HG02678 (cell line): ENCODE measurements at regions not wholly inside any gene's neighbourhood (a gene's known extent, or its start where the extent isn't known, plus 50 kb on each side); places are given as distances from the start of the nearest gene placed in this dataset.

Experiments
- ATAC-seq: cut with Tn5 transposase; IDR thresholded peaks from one replicate; pipeline ENCODE4 v1.9.1; 2021; ENCODE audit warnings: mild to moderate bottlenecking, moderate library complexity; ENCODE audit not compliant: unreplicated experiment

DNA sequence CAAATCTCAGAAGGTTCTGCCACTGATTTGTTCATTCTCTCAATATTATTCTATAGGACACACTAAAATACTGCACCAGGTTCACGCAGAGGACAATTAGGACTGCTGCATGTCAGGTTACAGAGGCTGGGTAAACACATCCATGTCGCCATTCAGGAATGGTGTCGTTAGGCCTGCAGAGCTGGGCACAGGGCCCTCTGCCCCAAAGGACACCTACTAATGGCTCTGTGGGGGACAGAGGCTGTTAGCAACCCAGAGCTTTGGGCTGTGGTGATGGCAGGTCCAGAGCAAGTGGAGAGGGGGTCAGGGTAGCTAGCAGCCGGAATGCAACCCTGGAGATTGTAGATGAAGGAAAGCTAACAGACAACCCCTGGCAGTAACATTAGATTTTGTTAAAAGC, 115.9 kb downstream of the TTC32 start:
- no peak for ATAC-seq

DNA sequence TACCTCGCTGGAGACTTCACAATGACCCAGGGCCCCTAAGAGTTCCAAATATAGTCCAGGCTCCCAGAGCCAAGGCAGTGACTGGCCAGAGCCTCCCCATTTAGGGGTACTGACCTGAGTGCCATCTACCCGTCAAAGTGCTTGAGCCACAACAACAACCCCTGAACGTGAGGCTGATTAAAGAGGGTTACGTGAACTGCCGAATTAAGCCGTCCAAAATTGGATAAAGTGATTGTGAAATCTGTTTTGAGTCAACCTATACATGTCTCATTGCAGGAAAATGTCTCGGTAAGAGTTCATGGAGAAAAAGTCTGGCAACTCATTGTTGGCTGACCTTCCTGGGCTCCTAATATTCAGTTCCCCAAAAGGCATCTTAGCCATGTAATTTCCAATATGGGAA, 116.3 kb downstream of the TTC32 start:
- ATAC-seq = no peak

DNA sequence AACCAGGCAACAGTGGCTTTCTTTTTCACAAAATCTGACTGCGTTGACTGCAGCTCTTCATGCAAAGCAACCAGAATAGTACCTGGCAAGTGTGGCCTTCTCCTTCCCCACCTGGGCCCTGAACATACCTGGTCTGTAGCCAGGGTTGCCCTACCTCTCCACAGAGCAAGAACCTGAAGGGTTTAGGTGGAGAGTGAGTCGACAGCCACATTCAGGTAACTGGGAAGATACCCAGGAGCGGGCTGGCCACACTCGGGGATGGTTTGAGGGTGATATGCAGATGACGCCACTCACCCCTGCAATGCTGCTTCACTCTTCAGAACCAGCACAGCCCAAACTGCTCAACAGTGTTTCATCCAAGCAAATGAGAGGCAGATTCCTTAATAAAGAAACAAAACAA, 117.3 kb downstream of the TTC32 start:
- ATAC-seq = no peak

DNA sequence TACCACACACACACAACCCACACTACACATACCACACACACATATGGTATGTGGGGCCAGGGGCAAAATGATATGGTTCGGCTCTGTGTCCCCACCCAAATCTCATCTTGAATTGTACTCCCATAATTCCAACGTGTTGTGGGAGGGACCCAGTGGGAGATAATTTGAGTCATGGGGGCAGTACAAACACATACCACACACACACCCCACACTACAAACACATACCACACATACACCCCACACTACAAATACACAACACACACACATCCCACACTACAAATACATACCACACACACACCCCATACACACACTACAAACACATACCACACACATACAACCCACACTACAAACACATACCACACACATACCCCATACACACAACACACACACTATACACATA, 117.8 kb downstream of the TTC32 start:
- no peak for ATAC-seq

DNA sequence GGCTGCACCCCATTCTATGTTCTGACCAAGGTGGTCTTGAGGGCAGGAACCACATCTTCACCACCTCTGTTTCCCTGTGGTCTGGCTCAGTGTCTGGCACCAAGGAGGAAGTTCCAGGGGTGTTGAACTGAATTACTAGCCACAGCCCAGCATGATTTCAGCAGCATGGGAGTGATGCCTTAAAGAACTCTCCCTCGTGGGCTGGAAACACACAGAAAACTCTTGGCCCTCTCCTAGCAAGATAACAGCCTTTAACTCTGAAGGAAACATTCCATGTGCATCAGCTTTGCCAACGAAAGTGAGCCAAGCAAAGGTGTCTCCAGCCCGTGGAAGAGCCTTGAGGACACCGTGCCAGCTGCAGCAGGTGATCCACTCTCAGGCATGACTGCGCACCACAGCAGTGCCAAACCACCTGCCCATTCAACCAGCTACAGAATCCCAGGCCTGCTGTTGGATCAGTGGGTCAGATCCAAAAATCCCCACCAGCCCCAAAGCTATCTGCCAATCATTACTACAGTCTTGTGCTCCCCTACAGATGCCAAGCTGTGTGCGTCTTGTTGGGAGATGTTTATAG, 124.8 kb downstream of the TTC32 start:
- ATAC-seq = no peak

DNA sequence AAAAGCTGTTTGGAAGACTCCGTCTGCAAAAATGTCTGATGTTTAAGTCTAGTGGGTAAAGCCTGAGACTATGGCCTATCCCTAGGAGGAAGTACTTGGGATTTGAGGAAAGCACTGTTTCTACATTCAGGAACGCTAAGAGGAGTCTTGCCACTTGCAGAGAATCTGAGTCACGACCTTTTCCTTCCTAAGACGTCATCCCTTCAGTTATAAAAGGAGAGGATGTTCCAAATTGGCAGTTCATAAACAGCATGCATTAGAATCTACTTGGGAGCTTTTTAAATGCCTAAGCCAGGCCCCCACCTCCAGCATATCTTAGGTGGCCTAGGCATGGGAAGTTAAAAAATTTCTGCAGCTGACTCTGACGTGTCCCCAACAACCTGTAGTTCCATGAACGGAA, 125.9 kb downstream of the TTC32 start:
- ATAC-seq = no peak

DNA sequence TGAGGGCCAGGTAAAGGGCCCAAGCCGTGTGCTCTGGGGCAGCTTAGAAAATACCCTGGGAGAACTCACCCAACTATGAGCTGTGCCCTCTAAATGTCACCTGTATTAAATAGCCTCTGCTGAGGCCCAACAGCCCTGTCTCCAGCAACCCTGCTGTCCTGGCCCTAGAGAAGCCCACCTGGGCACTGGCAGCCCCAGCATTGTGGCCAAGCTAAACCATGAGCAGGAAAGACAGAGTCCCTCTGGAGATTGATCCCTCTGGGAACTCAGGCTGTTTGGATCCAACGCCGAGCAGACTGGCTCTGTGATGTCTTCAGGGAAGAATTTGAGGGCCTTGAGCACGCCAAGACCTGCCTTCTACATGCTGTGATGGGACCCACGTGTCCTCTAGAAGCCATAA, 126.5 kb downstream of the TTC32 start:
- ATAC-seq = no peak

DNA sequence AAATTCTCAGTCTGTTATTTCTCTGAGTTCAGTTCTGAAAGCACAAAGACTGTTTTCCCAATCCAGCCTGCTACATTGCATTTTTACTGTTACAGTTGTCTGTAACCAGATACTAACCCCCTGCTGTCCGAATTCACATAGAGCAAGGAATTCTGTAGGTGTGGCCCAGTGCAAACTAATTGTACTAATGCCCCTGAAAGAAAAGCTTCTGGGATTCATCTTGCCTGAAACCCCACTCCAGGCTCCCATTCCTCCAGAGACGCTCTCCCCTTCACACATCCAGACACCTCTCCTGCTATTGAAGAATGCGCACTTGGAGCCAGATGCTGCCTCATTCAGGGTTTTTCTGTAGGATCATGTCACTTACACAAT, 127.0 kb downstream of the TTC32 start:
- no peak for ATAC-seq

DNA sequence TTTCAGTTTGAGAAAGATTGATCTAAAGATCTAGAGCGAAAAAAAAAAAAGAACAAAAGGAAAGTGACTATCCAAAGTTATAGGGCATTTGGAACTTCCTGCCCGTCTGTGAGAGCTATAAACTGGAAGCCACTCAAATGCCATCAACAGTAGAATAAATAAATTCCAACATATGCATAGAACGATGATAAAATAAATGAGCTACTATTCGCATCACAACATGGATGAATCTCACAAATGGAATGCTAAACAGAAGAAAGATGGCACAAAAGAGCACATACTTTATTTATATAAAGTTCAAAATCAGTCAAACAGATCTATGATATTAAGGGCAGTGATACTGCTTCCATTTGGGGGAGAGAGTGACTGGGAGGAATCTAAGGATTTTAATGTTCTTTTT, 128.8 kb downstream of the TTC32 start:
- no peak for ATAC-seq

DNA sequence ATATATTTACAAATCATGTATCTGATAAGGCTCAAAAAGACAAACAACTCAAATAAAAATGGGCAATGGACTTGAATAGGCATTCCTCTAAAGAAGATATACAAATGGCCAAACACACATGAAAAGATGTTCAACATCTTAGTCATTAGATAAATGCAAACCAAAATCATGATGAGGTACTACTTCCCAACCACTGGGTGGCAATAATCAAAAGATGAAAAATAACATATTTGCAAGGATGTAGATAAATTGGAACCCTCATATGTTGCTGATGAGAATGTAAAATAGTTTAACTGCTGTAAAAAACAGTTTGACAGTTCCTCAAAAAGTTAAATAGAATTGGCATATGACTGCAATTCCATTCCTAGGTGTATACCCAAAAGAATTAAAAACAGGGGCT, 132.3 kb downstream of the TTC32 start:
- no peak for ATAC-seq

DNA sequence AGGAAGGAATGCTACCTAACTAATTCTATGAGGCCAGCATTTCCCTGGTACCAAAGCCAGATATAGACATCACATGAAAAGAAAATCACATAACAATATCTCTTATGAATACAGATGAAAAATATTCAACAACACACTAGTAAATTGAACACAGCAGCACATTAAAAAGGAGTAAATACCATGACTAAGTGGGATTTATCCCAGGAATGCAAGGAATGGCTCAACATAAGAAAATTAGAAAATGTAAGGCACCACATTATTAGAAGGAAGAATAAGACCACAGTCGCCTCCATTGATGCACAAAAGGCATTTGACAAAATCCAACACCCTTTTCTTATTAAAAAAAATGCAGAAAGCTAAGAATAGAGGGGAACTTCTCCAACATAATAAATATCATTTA, 133.9 kb downstream of the TTC32 start:
- ATAC-seq = no peak

DNA sequence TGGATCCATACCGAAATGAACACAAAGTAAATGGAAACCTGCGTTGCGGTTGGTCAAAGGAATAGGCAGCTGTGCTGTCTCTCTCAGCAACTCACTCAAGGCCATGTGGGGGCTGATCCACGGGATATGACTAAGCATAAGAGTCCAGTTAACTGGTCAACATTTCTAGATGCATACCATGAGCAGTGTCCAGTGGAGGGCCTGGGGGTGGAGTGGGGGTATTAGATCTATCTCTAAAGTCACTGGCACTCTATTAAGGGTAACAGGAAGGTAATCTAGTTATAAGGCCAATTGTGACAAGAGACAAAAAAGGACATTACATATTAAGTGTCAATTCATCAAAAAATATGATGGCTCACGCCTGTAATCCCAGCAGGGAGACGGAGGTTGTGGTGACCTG, 136.8 kb downstream of the TTC32 start:
- no peak for ATAC-seq

DNA sequence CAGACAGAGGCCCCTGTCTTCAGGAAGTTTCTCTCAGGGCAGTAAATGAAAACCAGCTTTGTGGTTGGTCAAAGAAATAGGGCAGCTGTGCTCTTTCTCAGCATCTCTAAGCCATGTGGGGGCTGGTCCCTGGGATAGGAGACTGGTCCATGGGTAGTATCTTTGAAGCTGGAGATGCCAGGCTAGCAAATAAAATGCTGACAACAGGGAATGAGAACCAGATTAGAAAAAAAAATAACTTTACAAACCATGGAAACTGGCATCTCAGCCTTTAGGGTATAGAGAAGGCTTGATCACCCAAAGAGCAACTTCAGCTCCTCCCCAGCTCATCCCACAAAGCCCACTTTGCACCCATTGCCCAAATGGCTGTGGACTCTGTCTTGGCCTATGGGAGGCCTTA, 138.1 kb downstream of the TTC32 start:
- no peak for ATAC-seq

DNA sequence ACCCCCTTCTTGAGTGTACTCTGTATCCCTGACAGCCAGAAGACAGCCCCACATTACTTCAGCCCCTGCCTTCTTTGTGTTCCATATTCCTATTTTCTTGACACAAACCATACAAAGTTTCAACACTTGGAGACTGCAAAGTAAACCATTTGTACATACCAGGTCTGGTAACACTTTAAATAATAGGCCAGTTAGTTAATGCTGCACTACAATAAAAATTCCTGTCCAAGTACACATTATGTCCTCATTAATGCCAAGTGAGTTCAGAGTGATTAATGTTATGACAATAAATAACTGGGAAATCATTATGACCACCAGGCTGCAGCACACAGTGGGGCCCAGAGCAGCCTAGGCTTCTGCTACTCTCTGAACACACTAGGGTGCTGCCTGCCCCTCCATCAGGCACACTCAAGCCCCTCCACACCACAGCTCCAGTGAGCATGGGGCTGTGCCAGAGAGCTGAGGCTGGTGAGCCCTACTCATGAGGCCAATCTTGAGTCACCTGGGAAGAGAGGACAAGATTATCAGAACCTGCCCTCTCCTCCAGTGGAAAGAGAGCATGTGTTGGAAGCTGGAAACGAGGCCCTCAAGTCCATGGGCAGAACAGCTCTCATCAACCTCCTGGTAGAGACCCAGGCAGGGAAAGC, 138.7 kb downstream of the TTC32 start:
- no peak for ATAC-seq

DNA sequence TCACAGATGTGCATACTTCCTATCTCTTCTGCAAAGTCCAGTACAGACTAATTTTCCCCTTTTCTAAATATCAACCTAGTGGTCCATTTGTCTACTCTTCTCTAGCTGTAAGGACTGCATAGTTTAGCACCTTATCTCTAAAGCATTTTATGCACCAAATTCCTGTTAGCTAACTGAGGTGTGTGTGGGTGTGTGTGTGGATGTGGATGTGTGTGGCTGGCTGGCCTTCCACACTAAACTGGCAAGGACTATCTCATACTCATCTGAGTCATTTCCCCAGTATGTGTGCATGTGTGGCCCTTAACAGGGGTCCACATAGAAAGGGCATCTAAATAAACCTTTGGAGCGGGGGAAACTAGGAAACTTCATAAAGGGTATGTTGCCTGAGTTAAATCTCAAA, 139.6 kb downstream of the TTC32 start:
- ATAC-seq = no peak

DNA sequence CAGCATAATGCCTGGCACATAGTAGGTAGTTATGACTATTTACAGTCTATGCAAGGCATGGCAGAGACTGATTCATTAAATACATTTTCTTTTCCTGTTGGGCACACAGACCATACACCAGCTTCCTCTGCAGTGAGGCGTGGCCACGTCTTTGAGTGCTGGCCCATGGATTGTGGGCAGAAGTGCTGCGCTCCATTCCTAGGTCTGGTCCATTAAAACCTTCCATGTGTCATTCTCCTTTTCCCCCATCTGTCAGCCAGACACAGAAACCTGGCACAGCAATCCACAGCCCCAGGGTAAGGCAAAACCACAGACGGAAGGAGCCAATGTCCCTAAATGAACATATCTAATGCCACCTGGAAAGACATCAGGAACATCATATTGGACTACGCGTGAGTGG, 141.9 kb downstream of the TTC32 start:
- ATAC-seq = no peak

DNA sequence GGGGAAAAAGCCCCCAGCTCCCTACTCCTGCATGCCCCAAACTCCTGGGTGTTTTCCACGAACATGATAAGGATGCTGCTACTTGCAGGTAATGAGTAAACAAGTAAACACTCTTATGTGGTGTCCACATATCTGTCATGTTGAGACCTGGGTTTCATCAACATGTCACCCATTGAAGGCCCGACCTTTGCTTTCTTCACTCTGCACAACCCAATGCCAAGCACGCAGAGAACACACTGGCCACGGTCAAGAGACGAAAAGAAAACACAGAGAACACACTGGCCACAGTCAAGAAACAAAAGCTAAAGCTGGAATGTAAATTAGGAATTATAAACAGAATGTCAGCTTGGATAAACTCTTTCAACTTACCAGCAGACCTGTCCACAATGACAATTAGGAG, 143.1 kb downstream of the TTC32 start:
- ATAC-seq = no peak

DNA sequence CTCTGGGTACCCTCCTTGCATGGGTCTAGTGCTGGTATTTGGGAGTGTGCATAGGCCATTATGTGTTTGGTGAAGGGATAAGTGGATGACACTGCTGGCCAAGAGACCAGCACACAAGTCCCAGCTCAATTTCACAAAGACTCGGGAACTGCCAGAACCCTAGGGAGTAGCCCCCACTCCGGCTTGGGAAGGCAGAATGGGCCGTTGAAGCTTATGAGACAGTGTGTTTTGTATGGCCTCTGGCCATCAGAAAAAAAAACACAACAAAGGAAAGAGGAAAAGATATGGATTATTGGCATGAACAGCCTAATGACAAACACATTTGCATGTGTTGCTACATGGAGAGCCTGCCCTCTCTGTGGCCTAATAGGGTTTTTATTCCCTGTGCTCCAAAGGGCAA, 144.2 kb downstream of the TTC32 start:
- no peak for ATAC-seq

DNA sequence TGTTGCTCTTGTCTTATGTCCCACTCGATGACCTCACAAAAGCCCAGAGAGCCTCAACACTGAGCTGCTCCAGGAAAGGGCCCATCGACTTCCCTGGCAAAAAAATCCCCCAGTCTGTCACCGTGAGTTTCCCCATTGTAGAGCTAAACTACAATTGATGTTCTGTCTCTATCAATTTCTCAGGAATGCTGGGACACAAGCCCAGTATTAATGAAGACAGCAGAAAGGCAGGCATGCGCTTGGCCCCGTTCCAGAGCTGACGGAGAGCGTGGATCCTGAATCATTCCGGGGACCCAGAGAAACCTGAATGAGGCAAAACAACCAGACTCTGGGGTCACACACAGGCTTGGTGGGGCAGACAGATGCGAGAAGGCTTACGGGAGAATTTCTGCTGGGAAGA, 146.9 kb downstream of the TTC32 start:
- no peak for ATAC-seq

DNA sequence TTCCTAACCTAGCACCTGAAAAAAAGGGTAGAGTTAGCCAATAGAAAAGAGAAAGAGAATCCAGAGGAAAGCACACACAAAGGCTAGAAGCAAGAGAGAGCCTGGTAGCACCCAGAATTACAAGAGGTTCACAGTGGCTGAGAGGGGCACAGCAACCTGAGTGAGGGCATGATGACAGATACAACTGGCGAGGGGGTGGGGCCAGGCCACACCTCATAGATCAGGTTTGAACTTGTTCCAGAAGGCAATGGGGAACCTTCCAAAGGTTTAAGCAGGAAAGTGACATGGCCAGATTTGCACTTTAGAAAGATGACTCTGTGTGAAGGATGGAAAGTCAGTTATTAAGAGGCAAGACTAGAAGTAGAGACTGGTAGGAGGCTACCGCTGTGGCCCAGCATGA, 148.0 kb downstream of the TTC32 start:
- no peak for ATAC-seq

DNA sequence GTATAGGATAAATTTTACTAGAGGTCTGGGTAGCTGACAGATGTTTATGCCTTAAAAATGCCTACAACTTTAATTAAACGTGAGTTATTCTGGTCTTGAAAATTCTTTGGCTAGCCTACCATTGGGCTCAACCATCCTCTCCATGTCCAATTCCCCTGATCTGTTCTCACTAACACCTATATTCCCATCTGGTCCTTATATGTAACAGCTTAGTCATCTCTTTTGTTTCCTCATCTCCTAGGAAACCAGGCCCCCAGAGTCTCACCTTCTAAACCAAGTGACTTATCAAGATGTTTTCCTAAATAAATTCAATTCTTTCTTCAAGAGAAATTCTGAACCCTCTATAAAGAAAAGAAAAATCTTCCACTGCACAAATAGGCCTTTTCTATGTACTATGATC, 148.5 kb downstream of the TTC32 start:
- ATAC-seq = no peak

DNA sequence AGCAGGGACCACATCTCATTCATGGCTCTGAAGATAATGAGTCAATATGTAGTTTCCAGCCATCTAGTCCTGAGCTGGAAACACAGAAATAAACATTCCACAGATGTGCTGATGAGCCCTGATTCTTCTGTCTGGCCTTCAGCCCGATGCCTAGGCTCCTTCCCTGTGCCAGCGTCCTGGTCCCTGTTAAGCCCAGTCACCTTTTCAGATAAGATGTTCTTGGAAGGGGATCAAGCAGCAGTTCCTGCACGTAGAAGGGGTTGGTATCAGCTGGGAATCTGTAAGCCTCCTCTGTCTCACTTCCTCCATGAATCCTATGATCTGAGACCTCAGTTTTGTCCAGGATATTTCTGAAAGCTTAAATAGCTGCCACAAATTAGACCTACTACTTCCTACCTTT, 149.3 kb downstream of the TTC32 start:
- no peak for ATAC-seq

DNA sequence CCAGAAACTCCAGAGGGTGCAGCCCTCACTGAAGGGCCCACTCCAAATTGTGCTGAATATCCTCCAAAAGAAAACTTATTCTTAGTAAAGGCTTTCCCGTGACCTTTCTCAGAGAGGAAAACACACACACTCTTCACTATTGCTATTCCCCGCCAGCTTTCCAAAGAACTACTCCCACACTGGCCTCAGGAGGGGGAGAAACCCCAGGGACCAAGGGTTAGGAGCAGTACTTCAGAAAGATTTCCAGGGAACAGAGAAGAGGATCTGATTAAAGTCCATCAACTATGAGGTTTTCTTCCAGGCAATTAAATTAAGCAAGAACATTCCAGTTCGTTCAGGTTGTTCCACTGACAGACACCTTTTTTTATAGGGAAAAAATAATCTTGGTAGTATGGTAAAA, 150.2 kb downstream of the TTC32 start:
- no peak for ATAC-seq
